GM18868 (cell line): ENCODE measurements at regions not wholly inside any gene's neighbourhood (a gene's known extent, or its start where the extent isn't known, plus 50 kb on each side); places are given as distances from the start of the nearest gene placed in this dataset.

ENCODE experiments used
- ATAC-seq: cut with Tn5 transposase; IDR thresholded peaks from one replicate; pipeline ENCODE4 v1.9.1; 2021; ENCODE audit warnings: mild to moderate bottlenecking, moderate library complexity; ENCODE audit not compliant: unreplicated experiment

DNA sequence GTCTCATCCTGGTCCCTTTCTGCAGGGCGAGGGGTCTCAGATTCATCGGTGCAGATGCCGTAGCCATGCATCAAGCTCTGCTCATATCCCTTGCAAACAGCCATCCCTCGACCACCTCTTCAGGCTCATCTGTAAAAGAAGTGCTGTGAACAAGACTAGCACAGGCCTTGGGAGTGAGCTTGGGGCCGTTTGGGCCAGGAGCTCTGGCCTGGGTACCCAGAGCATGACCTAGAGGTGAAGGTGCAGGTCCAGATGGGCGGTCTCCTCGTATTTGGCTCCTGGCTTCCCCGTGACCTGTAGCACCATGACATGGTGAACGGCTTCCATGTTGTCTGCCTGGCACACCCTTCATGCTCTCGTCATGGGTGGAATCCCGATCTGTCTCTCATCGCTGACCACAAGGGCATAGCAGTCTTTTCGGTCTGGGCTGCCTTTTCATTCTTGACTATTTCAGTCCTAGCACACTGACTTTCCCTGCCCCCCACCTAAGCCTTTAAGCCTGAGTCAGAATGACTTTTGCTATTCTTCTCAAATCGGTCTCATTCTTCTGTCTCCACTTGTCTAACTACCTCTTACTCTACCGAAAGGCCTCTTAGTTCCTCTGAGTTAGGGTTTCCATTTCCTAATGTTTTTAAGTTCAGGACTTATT, 216.0 kb downstream of the FOXL1 start:
- ATAC-seq, result no peak

DNA sequence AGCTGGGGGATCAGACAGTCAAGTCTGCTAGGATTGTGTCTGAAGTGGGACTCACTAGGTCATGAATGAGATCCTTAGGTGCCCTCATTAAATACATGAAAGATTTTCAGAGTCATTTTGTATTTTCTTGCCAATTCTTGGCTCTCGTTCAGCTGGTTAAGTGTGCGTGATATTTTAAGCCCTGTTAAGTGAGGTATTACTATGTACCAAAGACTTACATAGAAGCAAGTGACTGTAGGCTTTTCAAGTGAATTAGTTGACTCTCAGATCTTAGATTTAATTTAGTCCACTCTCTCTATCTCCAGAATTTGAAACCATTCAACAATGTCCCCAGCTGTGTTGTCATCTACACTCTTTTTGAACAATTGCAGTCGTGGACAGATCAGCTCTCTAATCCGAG, 219.4 kb downstream of the FOXL1 start:
- no peak for ATAC-seq

DNA sequence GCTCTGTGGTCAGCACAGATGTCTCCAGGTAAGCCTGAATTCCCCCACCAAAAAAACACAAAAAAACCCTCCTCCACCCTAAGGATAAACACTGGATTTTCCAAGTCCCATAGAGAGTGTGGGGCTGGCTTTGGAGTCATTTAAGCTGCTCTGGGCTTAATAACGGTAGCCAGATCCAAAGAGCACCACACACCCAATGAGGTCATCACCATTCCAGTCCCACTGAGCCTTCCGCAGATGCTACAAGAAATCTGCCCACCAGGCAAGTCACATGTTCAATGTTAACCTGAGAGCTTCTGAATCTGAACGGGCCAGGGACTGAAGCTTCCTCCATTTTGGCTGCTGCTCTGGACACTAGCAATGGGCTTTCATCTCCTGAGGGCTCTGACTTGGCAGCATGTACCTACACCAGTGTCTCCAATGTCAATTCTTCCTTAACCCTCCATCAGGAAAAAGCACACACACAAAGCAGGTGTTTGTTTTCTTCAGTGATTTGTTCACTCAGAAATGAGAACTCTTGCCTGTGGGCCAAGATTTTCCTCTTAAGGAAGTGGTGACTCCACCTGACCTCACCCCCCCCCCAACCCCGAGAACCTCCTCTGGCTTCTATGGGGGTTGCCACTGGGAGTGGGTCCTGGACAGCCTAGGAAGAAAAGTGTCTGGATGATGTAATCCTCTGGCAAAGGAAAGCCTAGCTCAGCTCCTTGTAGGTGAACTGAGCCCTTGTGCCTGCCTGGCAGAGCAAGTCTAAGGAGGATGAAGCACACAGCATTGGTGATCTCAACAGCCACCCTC, 220.1 kb downstream of the FOXL1 start:
- ATAC-seq, result no peak

DNA sequence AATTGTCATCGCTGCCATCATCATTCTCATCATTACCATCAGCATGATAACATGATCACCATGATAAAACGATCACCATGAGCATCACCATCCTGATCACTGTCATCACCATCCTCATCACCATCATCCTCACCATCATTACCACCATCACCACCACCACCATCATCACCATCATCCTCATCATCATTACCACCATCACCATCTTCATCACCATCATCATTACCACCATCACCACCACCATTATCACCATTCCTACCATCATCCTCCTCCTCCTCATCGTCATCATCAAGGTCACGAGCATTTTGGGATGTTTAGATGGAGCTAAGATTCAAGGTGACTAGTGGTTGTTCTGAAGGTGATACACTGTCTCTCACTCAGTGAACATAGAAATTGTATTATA, 221.0 kb downstream of the FOXL1 start:
- ATAC-seq, result no peak

DNA sequence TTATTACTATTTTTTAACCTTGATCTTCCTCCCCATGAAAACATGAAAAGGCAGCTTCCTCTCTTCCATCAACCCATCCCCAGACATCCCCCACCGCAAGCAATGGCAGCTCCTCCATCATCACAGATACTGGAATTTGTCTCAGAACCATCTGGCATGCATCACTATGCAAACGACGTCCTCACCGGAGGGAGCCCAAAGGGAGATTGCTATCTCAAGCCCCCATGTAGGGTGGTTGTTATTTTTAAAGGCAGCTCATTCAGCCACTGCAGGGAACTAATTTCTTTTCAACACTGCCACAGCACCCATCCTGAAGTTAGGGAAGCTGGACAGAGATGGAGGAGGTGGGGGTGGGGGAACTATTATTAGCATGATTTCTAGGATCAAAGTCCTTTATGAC, 222.5 kb downstream of the FOXL1 start:
- ATAC-seq, result no peak

DNA sequence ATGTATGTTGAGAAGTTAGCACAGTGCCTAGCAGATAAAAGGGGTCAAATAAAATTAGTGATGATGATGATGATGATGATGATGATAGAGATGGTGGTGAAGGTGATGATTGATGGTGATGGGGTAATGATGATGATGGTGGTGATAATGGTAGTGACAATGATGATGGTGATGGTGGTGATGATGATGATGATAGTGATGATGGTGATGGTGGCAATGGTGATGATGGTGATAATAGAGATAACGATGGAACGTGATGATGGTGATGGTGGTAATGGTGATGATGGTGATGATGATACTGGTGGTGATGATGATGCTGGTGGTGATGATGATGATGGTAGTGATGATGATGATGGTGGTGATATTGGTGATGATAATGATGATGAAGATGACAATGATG, 223.7 kb downstream of the FOXL1 start:
- ATAC-seq, result no peak

DNA sequence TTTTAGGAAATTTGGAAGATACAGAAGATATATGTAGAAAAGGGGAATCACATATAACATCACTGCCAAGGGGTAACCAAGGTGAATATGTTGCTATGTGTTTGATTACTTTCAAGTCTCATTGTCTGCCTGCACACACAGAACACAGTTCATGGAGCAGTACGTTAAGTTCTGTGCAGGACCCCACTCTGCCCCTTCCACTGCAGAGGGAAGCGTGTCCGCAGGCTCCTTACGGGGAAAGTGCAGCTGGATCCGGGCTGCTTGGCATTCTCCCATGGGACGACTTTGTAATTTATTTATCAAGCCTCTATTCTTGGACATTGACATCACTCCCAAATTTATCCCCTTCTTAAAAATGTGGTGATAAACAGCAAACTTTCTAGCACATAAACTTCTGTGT, 226.8 kb downstream of the FOXL1 start:
- ATAC-seq, result no peak

DNA sequence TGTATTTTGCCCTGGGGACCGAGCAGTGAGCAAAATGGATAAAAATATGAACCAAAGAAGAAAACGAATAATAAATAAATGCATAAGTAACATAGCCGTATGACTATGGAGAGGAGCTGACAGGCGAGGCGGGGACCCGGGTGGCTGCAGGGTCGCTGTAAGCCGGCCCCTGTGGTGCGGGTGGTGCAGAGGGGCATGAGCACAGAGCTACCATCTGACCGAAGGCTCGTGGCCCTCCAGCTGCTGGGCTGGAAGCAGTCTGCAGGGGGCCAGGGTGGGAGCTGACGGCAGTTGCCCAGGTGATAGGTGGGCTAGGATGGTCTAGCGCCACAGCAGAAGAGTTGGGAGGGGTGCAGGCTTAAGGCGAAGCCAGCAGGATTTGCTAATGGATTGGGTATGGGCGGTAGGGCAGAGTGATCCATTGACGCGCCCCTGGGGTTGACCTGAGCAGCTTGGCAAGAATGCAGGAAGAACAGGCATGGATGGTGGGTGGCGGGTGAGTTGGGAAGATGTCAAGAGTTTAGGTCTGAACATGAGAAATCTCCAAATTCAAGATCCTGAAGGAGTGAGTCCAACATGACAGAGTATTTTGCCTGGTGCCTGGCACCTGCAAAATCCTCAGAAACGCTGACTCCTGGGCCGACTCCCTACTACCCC, 228.0 kb downstream of the FOXL1 start:
- no peak for ATAC-seq

DNA sequence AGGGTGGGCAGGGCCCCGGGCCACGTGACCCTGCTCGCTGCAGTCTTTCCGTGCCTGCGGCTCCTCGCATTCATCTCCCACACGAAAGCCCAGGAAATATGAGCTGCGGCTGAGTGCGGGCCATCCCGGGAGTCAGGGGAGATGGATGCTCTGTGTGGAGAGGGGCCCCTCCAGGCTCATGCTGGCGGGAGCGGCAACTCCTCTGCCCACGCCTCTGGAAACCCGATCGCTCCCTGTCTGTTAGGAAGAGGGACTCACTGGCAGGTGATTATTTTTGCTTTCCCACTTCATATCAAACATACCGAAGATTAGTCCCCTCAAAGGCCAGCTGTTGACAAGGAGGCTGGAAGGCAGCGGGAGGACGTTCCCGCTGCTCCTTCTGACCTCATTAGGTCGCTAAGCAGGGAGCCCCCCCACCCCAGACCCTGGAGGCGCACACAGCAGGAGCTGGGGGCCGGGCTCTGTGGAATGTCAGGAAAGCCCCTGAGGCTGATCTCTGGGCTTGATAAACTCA, 228.5 kb downstream of the FOXL1 start:
- ATAC-seq, result no peak

DNA sequence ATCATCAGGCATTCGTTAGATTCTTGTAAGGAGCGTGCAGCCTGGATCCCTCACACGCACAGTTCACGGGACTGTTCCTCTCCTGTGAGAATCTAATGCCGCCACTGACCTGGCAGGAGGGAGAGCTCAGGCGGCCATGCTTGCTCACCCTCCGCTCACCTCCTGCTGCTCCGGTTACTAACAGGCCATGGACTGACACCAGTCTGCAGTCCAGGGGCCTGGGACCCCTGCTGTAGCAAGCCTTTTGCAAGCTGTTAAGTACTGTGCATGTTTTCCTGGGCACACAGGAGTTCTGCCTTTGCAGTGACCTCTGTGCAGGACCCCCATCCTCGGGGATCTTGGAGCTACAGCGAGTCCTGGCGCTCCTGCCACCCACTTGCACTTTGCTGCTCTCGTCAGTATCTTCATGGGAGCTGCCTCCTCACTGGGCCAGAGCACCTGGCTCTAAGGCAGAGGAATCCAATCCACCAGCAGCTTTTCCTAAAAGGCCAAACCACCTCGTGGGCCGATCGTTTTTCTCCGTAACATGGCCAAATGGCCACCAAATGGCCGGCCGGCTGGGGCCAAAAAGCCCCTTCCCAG, 230.6 kb downstream of the FOXL1 start:
- ATAC-seq, result no peak

DNA sequence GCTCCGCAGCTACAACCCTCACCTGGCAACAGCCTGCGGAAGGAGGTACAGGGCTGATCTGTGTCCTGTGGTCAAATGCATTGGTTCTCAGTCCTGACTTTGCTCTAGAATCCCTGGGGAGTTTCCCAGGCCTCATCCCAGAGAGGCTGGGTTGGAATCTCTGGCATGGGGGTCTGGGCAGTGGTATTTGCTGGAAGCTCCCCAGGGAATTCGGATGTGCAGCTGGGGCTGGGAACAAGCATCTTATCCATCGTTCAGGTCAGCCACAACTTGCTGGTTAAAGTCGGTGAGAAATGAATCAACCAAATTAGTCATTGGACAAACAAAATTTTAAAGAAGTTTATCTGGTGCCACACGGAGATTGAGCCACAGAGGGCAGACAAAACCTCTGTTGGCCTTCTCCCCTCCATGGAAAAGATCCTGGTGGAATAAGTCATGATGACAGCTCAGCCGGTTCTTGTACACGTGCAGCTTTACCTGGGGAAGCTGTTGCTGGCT, 231.2 kb downstream of the FOXL1 start:
- ATAC-seq, result no peak

DNA sequence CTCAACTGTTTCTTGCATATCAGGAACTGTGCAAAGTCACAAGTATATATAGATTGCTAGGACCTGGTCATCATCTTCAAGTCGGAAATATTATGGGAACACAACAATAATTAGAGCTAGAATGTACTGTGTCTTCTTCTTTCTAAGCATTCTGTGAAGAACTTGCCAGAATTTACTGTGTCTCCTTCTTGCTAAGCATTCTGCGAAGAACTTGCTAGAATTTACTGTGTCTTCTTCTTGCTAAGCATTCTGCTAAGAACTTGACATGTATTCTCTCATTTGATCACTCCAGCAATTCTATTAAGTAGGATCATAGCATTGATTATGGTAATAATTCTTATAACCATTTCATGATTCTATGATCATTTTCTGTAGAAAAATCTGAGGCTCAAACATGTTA, 231.7 kb downstream of the FOXL1 start:
- no peak for ATAC-seq

DNA sequence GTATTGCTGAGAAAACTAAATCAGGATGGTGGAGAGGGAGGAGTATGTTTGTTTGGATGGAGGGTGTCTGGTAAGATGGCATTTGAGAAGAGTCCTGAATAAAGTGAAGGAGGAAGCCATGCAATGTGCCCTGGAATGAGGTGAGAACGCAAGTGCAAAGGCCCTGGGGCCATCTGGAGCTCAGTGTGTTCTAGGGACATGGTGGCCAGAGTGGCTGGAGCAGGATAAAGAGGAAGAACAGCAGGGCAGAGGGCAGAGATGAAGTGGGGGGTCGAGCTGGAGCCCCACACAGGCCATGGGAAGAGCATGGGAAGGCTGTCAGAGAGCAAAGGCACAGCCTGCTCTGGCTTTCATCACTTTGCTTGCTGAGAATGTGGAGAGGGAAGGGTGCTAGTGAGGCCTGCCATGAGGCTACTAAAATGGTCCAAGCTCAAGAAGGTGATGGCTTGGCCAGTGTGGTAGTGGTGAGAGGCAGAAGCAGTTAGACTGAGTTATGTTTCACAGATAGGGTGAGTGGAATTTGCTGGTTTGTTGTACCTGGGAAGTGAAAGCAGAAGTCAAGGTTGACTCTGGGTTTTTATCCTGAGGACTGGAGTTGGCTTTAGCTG, 234.1 kb downstream of the FOXL1 start:
- ATAC-seq, result no peak

DNA sequence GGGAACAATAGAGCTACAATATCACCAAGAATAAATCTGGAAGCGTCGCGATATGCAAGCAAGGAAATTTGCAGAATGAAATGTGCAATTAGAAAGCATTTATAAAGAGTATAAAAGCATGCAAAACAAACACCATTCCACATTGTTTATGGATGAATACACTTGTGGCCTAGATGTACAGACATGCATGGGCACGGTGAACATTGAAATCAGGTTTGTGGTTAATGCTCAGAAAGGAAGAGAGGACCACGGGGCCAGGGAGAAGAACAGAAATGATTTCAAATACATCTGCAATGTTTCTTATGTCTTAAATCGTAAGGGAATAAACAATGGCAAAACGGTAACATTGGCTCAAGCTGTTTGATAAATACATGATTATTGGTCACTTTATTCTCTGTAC, 235.9 kb downstream of the FOXL1 start:
- ATAC-seq, result no peak

DNA sequence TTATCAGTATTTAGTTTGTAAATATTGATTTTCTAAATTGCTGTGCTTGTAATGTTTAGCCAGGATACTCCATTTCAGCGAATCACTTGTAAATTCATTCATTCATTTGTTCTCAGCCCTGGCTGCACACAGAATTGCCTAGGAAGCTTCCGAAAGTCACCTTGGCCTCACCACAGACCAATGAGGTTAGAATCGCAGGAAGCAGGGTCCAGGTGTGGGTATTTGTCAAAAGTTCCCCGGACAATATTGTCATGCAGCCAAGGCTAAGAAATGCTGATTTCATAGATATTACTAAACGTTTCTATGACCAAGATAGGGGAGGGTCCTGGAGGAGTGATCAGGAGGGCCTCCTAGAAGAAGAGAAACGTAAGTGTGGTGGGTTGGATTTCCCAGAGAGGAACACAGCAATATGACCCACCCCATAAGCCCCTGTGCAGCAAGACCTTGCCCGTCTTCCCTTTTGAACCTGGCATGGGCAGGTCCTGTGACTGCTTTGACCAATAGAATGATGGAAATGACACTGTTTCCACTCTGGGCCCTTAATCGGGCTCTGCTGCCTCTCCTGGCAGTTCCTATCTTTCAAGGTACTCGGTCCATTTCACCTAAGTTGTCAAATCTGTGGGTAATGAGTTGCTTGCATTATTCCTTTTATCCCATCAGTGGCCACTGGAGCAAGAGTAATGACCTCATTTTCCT, 238.7 kb downstream of the FOXL1 start:
- no peak for ATAC-seq

DNA sequence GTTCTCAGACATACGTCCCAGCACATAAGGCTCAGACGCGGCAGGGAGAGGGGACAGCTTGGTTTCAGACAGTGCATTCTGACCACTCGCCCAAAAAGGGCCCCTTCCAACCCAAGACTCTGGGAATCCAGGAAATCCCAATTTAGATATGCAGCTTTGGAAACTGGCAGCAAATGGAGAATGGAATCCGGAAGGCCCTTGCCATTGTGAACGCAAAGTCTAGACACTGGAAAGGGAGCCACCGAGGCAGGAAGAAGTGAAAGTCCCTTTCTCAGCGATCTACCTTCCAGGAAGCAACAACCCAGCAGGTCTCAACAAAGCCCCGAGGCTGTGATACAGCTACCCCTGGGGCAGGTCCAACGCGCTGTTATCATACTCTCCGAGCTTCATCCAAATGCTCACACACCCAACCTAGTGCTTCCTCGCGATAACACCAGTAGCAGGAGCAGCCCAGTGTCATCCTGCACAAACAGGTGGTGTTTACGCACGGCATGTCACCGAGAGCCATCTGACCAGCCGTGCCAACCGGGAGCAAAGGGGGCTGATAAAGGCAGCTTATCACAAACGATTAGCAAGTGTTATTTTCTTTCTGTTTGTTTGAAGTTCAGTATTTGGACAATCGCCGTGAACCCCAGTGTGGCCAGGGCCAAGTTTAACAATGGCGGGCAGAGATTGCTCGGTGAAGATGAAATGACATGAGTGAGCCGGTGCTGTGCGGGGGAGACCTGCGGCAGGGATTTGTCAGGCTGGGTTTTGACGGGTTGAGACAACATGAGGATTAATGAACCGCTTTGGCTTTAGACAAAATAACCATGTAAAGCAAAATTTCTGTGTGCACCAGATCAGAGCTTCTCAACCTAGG, 240.6 kb downstream of the FOXL1 start:
- no peak for ATAC-seq

DNA sequence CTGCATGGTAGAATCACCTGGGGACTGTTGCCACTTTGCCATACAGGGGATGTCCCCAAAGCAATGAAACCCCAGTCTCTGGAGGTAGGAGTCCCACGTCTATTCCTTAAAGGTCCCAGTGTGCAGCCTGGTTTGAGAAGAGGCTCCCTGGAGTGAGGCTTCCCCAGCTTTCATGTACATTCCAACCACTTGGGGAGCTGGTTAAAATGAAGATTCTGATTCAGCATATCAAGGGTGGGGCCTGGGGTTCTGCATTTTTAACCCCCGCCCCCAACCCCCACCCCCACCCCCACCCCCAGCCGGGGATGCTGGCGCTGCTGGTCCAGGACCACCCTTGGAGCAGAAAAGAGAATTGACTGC, 241.2 kb downstream of the FOXL1 start:
- no peak for ATAC-seq

DNA sequence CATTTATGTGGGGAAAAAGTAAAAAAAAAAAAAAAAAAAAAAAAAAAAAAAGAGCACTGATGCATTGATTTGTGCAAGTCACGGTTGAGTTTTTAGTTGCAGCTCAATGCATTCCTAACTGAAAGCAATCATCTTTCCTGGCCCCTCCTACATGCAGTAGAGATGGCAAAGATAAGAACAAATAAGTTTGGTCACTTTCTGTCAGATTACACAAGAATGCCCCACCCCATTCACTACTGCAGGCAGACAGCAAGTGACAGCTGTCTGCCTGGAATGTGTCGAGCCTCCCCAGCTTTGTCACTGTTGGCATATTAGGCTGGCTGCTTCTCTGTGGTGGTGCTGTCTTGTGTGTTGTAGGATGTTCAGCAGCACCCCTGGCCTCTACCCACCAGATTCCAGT, 243.5 kb downstream of the FOXL1 start:
- ATAC-seq, result no peak

DNA sequence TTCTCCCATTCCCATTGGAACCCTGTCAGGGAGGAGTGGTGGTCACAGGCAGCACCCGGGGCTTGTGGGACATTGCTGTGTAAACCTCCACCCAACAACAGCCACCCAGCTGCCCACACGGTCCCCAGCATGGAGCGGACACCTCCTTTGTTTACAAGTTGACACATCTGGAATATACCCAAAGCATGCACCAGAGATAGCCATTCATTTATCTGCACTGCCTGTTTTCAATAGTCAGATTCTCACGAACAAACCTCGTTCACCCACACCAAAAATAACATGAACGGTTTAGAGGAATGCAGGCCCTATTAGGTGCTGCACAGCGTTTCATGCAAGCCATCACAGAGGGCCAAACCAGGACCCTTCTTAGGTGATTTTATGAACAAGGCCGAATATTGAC, 244.8 kb downstream of the FOXL1 start:
- ATAC-seq, result no peak
